Nephron progenitor cell (in vitro differentiated cells): ENCODE measurements at regions not wholly inside any gene's neighbourhood (a gene's known extent, or its start where the extent isn't known, plus 50 kb on each side); places are given as distances from the start of the nearest gene placed in this dataset.

ENCODE experiments used
- DNase-seq: peaks from one replicate; pipeline ENCODE4 v3.0.0; 2021
- H3K27ac Mint-ChIP-seq: 2 replicates; pipeline ENCODE4 v1.8.0; 2021; ENCODE audit warnings: mild to moderate bottlenecking, moderate library complexity, mixed read lengths
- H3K27me3 Mint-ChIP-seq: 2 replicates; pipeline ENCODE4 v1.8.0; 2021; ENCODE audit warnings: mild to moderate bottlenecking, low read depth, mixed read lengths; ENCODE audit not compliant: poor library complexity
- H3K36me3 Mint-ChIP-seq: 2 replicates; pipeline ENCODE4 v1.8.0; 2021; ENCODE audit warnings: low read depth, mixed read lengths
- H3K4me1 Mint-ChIP-seq: 2 replicates; pipeline ENCODE4 v1.8.0; 2021; ENCODE audit warnings: mixed read lengths
- H3K4me3 Mint-ChIP-seq: 2 replicates; pipeline ENCODE4 v1.8.0; 2021; ENCODE audit warnings: mild to moderate bottlenecking, moderate library complexity, mixed read lengths
- H3K9me3 Mint-ChIP-seq: 2 replicates; pipeline ENCODE4 v1.8.0; 2021; ENCODE audit warnings: mild to moderate bottlenecking, moderate library complexity, mixed read lengths
- CTCF ChIP-seq: fragments of 200-600 bp; sonication (generic); IDR thresholded peaks from 2 replicates; pipeline ENCODE4 v1.5.0; 2021; ENCODE audit warnings: antibody characterized with exemption

GRCh38 chr5:93044859-93045666, 536.0 kb downstream of the NR2F1-AS1 start:
- TF ChIP-seq CTCF, result no peak
- peaks cover 10% of the 10 kb centered on the region for H3K36me3 Mint-ChIP-seq
- H3K27ac Mint-ChIP-seq, result peak overlapping the region; percentile 76
- peaks cover 5% of the 10 kb centered on the region for H3K9me3 Mint-ChIP-seq
- DNase-seq, result no peak
- no peak overlapping the region for H3K4me3 Mint-ChIP-seq
- peaks cover 18% of the 10 kb centered on the region for H3K4me1 Mint-ChIP-seq
- H3K27me3 Mint-ChIP-seq, result no peaks in the 10 kb centered on the region

- H3K4me1 Mint-ChIP-seq, result peaks cover 39% of the 10 kb centered on the region
- no peaks in the 10 kb centered on the region for H3K27me3 Mint-ChIP-seq
- DNase-seq, result no peak
- peaks cover 38% of the 10 kb centered on the region for H3K36me3 Mint-ChIP-seq
- peaks cover 11% of the 10 kb centered on the region for H3K9me3 Mint-ChIP-seq
- no peak overlapping the region for H3K27ac Mint-ChIP-seq
- no peak for TF ChIP-seq CTCF
- no peak overlapping the region for H3K4me3 Mint-ChIP-seq
Measured at GRCh38 chr5:93039888-93040287, 541.1 kb downstream of the NR2F1-AS1 start.

GRCh38 chr5:93034621-93035590, 546.1 kb downstream of the NR2F1-AS1 start:
- peaks cover 64% of the 10 kb centered on the region for H3K4me1 Mint-ChIP-seq
- peak overlapping the region; percentile 65 for H3K4me3 Mint-ChIP-seq
- no peak for TF ChIP-seq CTCF

GRCh38 chr5:93022796-93023447, 558.1 kb downstream of the NR2F1-AS1 start:
- Mint-ChIP-seq H3K9me3 (peaks cover 17% of the 10 kb centered on the region), H3K36me3 (peaks cover 33% of the 10 kb centered on the region), H3K4me3 (no peak overlapping the region), H3K27me3 (peaks cover 3% of the 10 kb centered on the region), H3K27ac (no peak overlapping the region), H3K4me1 (peaks cover 23% of the 10 kb centered on the region)
- TF ChIP-seq CTCF, result no peak
- no peak for DNase-seq

More at GRCh38 chr5:93034621-93035590, 546.1 kb downstream of the NR2F1-AS1 start:
- peaks cover 47% of the 10 kb centered on the region for H3K36me3 Mint-ChIP-seq
- peak overlapping the region; percentile 99 for H3K27ac Mint-ChIP-seq
- no peaks in the 10 kb centered on the region for H3K27me3 Mint-ChIP-seq
- peak; percentile 71 for DNase-seq
- H3K9me3 Mint-ChIP-seq, result peaks cover 17% of the 10 kb centered on the region

GRCh38 chr5:93022211-93022610, 558.8 kb downstream of the NR2F1-AS1 start:
- peaks cover 17% of the 10 kb centered on the region for H3K9me3 Mint-ChIP-seq
- peaks cover 29% of the 10 kb centered on the region for H3K36me3 Mint-ChIP-seq
- H3K4me3 Mint-ChIP-seq, result no peak overlapping the region
- no peak for TF ChIP-seq CTCF
- H3K27me3 Mint-ChIP-seq, result peaks cover 3% of the 10 kb centered on the region
- peaks cover 23% of the 10 kb centered on the region for H3K4me1 Mint-ChIP-seq
- DNase-seq, result no peak
- H3K27ac Mint-ChIP-seq, result no peak overlapping the region
